GM12878 (cell line): ENCODE measurements at regions not wholly inside any gene's neighbourhood (a gene's known extent, or its start where the extent isn't known, plus 50 kb on each side); places are given as distances from the start of the nearest gene placed in this dataset.

Source experiments
- CBX5 ChIP-seq: sonication (generic); IDR thresholded peaks from 2 replicates; pipeline ENCODE4 v1.6.1; 2016; ENCODE audit warnings: low read depth, moderate library complexity, mild to moderate bottlenecking, inconsistent platforms
- CEBPZ ChIP-seq: fragments of 150-350 bp; IDR thresholded peaks from 2 replicates; pipeline ENCODE4 v1.6.1; 2016; ENCODE audit warnings: low read depth, low read length
- CHD4 ChIP-seq: fragments of 200-600 bp; sonication (generic); IDR thresholded peaks from 2 replicates; pipeline ENCODE4 v1.6.1; 2016; ENCODE audit warnings: mild to moderate bottlenecking
- DPF2 ChIP-seq: fragments of 450-650 bp; IDR thresholded peaks from 2 replicates; pipeline ENCODE4 v1.6.1; 2017; ENCODE audit warnings: mild to moderate bottlenecking
- EGR1 ChIP-seq, 2 experiments: IDR thresholded peaks; 1 replicate in 1 of 2; 2 replicates in 1 of 2; pipeline ENCODE4 v1.6.1; 2011 to 2012; ENCODE audit warnings: low read depth in 2 of 2, low read length in 2 of 2, borderline replicate concordance in 1 of 2, mild to moderate bottlenecking in 1 of 2, moderate library complexity in 1 of 2
- EP300 ChIP-seq, 2 experiments: fragments of 150-350 bp in 1 of 2; IDR thresholded peaks; 2 replicates each; pipeline ENCODE4 v1.6.1; 2011 to 2012; ENCODE audit warnings: low read depth in 2 of 2, low read length in 2 of 2, borderline replicate concordance in 1 of 2, improper control_type of control experiment in 1 of 2, inconsistent platforms in 1 of 2; ENCODE audit not compliant: control insufficient read depth in 1 of 2
- IKZF1 ChIP-seq: fragments of 450-650 bp; conservative IDR thresholded peaks from 2 replicates; pipeline ENCODE4 v1.6.1; 2017; ENCODE audit warnings: antibody characterized with exemption, mild to moderate bottlenecking
- JUND ChIP-seq: IDR thresholded peaks from 2 replicates; pipeline ENCODE4 v1.6.1; 2012; ENCODE audit warnings: low read depth, mild to moderate bottlenecking, low read length, improper control_type of control experiment, moderate library complexity
- NFYA ChIP-seq: IDR thresholded peaks from 2 replicates; pipeline ENCODE4 v1.6.1; 2011; ENCODE audit warnings: low read depth, mild to moderate bottlenecking, low read length, improper control_type of control experiment, borderline replicate concordance
- SIN3A ChIP-seq: IDR thresholded peaks from 2 replicates; pipeline ENCODE4 v1.6.1; 2012; ENCODE audit warnings: low read depth, low read length, improper control_type of control experiment
- SRF ChIP-seq, 2 experiments: IDR thresholded peaks; 2 replicates each; pipeline ENCODE4 v1.6.1; 2011; ENCODE audit warnings: low read depth in 2 of 2, low read length in 2 of 2, mild to moderate bottlenecking in 1 of 2, moderate library complexity in 1 of 2
- ZNF217 ChIP-seq: fragments of 450-650 bp; IDR thresholded peaks from 2 replicates; pipeline ENCODE4 v1.6.1; 2017; ENCODE audit warnings: antibody characterized with exemption, mild to moderate bottlenecking
- ZNF687 ChIP-seq: fragments of 450-650 bp; IDR thresholded peaks from 2 replicates; pipeline ENCODE4 v1.6.1; 2017; ENCODE audit warnings: mild to moderate bottlenecking, moderate library complexity
- TF ChIP-seq, protein P1 (sequence below), 3 experiments: IDR thresholded peaks in 2 of 3; conservative IDR thresholded peaks in 1 of 3; 2 replicates each; pipeline ENCODE4 v1.5.1; 2011; ENCODE audit warnings: low read depth in 3 of 3, low read length in 3 of 3, mild to moderate bottlenecking in 3 of 3, control low read depth in 2 of 3, moderate library complexity in 2 of 3, inconsistent platforms in 1 of 3, mixed read lengths in 1 of 3; ENCODE audit not compliant: control insufficient read depth in 2 of 3, insufficient read depth in 1 of 3; ENCODE audit errors: extremely low read depth in 1 of 3

GRCh38 chr7:33798686-33799325 is 106.5 kb upstream of the BMPER start:
- no peak for TF ChIP-seq DPF2
- TF ChIP-seq CHD4, result no peak
- TF ChIP-seq, protein P1, sequence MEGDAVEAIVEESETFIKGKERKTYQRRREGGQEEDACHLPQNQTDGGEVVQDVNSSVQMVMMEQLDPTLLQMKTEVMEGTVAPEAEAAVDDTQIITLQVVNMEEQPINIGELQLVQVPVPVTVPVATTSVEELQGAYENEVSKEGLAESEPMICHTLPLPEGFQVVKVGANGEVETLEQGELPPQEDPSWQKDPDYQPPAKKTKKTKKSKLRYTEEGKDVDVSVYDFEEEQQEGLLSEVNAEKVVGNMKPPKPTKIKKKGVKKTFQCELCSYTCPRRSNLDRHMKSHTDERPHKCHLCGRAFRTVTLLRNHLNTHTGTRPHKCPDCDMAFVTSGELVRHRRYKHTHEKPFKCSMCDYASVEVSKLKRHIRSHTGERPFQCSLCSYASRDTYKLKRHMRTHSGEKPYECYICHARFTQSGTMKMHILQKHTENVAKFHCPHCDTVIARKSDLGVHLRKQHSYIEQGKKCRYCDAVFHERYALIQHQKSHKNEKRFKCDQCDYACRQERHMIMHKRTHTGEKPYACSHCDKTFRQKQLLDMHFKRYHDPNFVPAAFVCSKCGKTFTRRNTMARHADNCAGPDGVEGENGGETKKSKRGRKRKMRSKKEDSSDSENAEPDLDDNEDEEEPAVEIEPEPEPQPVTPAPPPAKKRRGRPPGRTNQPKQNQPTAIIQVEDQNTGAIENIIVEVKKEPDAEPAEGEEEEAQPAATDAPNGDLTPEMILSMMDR (IDR thresholded peaks at IDR 0.05 in 2 of 3, conservative IDR thresholded peaks at IDR 0.05 in 1 of 3; ENCODE audit: control insufficient read depth in 2 of 3, extremely low read depth in 1 of 3, insufficient read depth in 1 of 3, low read depth in 3 of 3, low read length in 3 of 3), result no peak
- no peak for TF ChIP-seq SIN3A
- TF ChIP-seq EGR1 (IDR thresholded peaks at IDR 0.05; ENCODE audit: borderline replicate concordance in 1 of 2, low read depth in 2 of 2, low read length in 2 of 2), result no peak
- no peak for TF ChIP-seq JUND
- TF ChIP-seq ZNF217, result no peak
- no peak for TF ChIP-seq CEBPZ
- TF ChIP-seq SRF (IDR thresholded peaks at IDR 0.05; ENCODE audit: low read depth in 2 of 2, low read length in 2 of 2), result no peak
- TF ChIP-seq ZNF687, result no peak
- no peak for TF ChIP-seq CBX5
- no peak for TF ChIP-seq NFYA
- TF ChIP-seq EP300 (IDR thresholded peaks at IDR 0.05; ENCODE audit: borderline replicate concordance in 1 of 2, control insufficient read depth in 1 of 2, low read depth in 2 of 2, low read length in 2 of 2), result no peak
- TF ChIP-seq IKZF1, result no peak
